Heart right ventricle (tissue), 16 donors: ENCODE measurements at regions not wholly inside any gene's neighbourhood (a gene's known extent, or its start where the extent isn't known, plus 50 kb on each side); places are given as distances from the start of the nearest gene placed in this dataset.

ENCODE experiments used
- ATAC-seq, 8 donors: fragments of 200-7000 bp; cut with Tn5 transposase; one replicate each; pipeline ENCODE4 v1.9.1; 2020; ENCODE audit warnings: mild to moderate bottlenecking in 8 of 8, moderate library complexity in 8 of 8, moderate number of reproducible peaks in 1 of 8
- DNase-seq, 2 donors: peaks; one replicate each; pipeline ENCODE4 v3.0.0-alpha.2; 2020
- H3K27ac ChIP-seq, 10 donors: fragments of 200-600 bp; sonication (generic) in 2 of 10; one replicate each; pipeline versions ENCODE4 v1.5.0 to v1.8.0; 2020 to 2022; ENCODE audit warnings: mild to moderate bottlenecking in 3 of 10
- H3K27me3 ChIP-seq, 7 donors: fragments of 200-600 bp; one replicate each; pipeline ENCODE4 v1.8.0; 2021 to 2022; ENCODE audit warnings: mild to moderate bottlenecking in 2 of 7
- H3K36me3 ChIP-seq, 9 donors: fragments of 200-600 bp; sonication (generic) in 1 of 9; one replicate each; pipeline versions ENCODE4 v1.5.0 to v1.8.0; 2020 to 2022; ENCODE audit warnings: mild to moderate bottlenecking in 2 of 9
- H3K4me1 ChIP-seq, 9 donors: fragments of 200-600 bp; sonication (generic) in 1 of 9; one replicate each; pipeline versions ENCODE4 v1.5.0 to v1.8.0; 2020 to 2022; ENCODE audit warnings: mild to moderate bottlenecking in 4 of 9
- H3K4me3 ChIP-seq, 10 donors: fragments of 200-600 bp; sonication (generic) in 2 of 10; one replicate each; pipeline versions ENCODE4 v1.5.0 to v1.8.0; 2020 to 2022; ENCODE audit warnings: mild to moderate bottlenecking in 7 of 10, moderate library complexity in 2 of 10
- H3K9me3 ChIP-seq, 11 donors: fragments of 200-600 bp in 10 of 11; sonication (generic) in 2 of 11; one replicate each; pipeline versions ENCODE4 v1.5.0 to v1.8.0; 2013 to 2022; ENCODE audit warnings: mild to moderate bottlenecking in 2 of 11, control low read depth in 1 of 11, moderate library complexity in 1 of 11
- CTCF ChIP-seq, 9 donors: fragments of 200-600 bp; sonication (generic) in 2 of 9; IDR thresholded peaks; one replicate each; pipeline versions ENCODE4 v1.5.0 to v1.8.0; 2021 to 2022; ENCODE audit warnings: antibody characterized with exemption in 9 of 9, mild to moderate bottlenecking in 5 of 9, moderate library complexity in 1 of 9
- WGBS, 2 donors: extraction: QIAGEN DNeasy Blood & Tissue Kit; methylation state at CpG; one replicate each; pipeline ENCODE4 v1.1.7; 2013; ENCODE audit warnings: inconsistent platforms in 1 of 2; 5-methylcytosine and 5-hydroxymethylcytosine counted together
- intact Hi-C, 10 donors: fragments of 100-400 bp; cut with DNase I; formaldehyde crosslinking; loops; one replicate each; pipeline versions ENCODE4 v1.11.1 to v1.14.2; 2022
- donor health status: Arrhythmogenic right ventricular cardiomyopathy.
- donor health status: ischemic (EF 13 %, LVEDD 7.1; RV severe dilation, severe dysfunction).
- donor health status: healthy with polysubstance abuse.
- donor health status: DM: no; HTN: yes; CAD: no.
- donor health status: DM: no; HTN: no; CAD: no.
- donor health status: ischemic (EF 25% LVEDD 6.9; RV normal size, moderate dysfunction).
- donor health status: ischemic (EF 25% LVEDD 5.7; RV mildly dilated, moderate dysfunction).
- donor health status: healthy.
- donor health status: DM: yes; HTN: yes; CAD: no.
- donor health status: Ischemic cardiomyopathy.
- donor health status: ischemic (EF 35%, LVEDD 5.7; RV mildly dilated, moderate dysfunction).
- donor health status: nonischemic (EF 11% LVEDD 7.7; RV severe dilation, severe dysfunction).
- donor health status: DM: yes; HTN: yes; CAD: no.
- donor health status: PGD.
- donor health status: ischemic (EF 29% LVEDD 5.4; RV normal size, mild dysfunction).
- donor health status: nonischemic (EF 23%, LVEDD 6.1; RV moderate dilation, normal function).

GRCh38 chr10:123458933-123459332, 207.2 kb upstream of the GPR26 start:
- Histone ChIP-seq H3K27me3 (peaks cover 0 to 12% (median 5%) of the 10 kb centered on the region in 7 donors), H3K36me3 (no peaks in the 10 kb centered on the region), H3K9me3 (no peaks in the 10 kb centered on the region), H3K4me1 (peaks cover 0 to 7% (median 0%) of the 10 kb centered on the region in 9 donors), H3K27ac (no peak overlapping the region), H3K4me3 (no peak overlapping the region)
- no peak for TF ChIP-seq CTCF (IDR thresholded peaks at IDR 0.05)
- no peak for ATAC-seq
- 68 to 75% methylated on average over 5 of the region's 5 CpGs for WGBS, 2 donors
- no peak for DNase-seq
- intact Hi-C loops = no loop called here

GRCh38 chr10:123459371-123460091, 206.6 kb upstream of the GPR26 start:
- no peak for TF ChIP-seq CTCF (IDR thresholded peaks at IDR 0.05)
- intact Hi-C loops = no loop called here
- ATAC-seq (no peak), DNase-seq (no peak)
- peaks cover 0 to 12% (median 5%) of the 10 kb centered on the region in 7 donors for H3K27me3 ChIP-seq
- 56 to 66% methylated on average over 7 of the region's 7 CpGs for WGBS, 2 donors
- H3K36me3 ChIP-seq = no peaks in the 10 kb centered on the region
- H3K4me1 ChIP-seq = peaks cover 0 to 8% (median 0%) of the 10 kb centered on the region in 9 donors
- H3K27ac ChIP-seq = no peak overlapping the region
- no peak overlapping the region for H3K4me3 ChIP-seq
- H3K9me3 ChIP-seq = no peaks in the 10 kb centered on the region

- Histone ChIP-seq H3K4me3 (no peak overlapping the region), H3K27ac (no peak overlapping the region), H3K36me3 (no peaks in the 10 kb centered on the region), H3K4me1 (peaks cover 0 to 8% (median 0%) of the 10 kb centered on the region in 9 donors), H3K9me3 (no peaks in the 10 kb centered on the region), H3K27me3 (peaks cover 0 to 9% (median 5%) of the 10 kb centered on the region in 7 donors)
- WGBS, 2 donors = 83 to 85% methylated on average over 8 of the region's 8 CpGs
- ATAC-seq (no peak), DNase-seq (no peak)
- intact Hi-C loops = no loop called here
- TF ChIP-seq CTCF (IDR thresholded peaks at IDR 0.05) = no peak
Measured at GRCh38 chr10:123462246-123462645, 203.9 kb upstream of the GPR26 start.

- DNase-seq = no peak
- Histone ChIP-seq H3K4me1 (peaks cover 0 to 8% (median 0%) of the 10 kb centered on the region in 9 donors), H3K27me3 (peaks cover 0 to 9% (median 5%) of the 10 kb centered on the region in 7 donors), H3K9me3 (no peaks in the 10 kb centered on the region), H3K4me3 (no peak overlapping the region), H3K36me3 (no peaks in the 10 kb centered on the region), H3K27ac (no peak overlapping the region)
- intact Hi-C loops = no loop called here
- no peak for ATAC-seq
- 43 to 68% methylated on average over 4 of the region's 4 CpGs for WGBS, 2 donors
- TF ChIP-seq CTCF (IDR thresholded peaks at IDR 0.05) = no peak
Measured at GRCh38 chr10:123462756-123463155, 203.4 kb upstream of the GPR26 start.
